Transverse colon (tissue), 4 donors: ENCODE measurements at regions not wholly inside any gene's neighbourhood (a gene's known extent, or its start where the extent isn't known, plus 50 kb on each side); places are given as distances from the start of the nearest gene placed in this dataset.

Experiments
- EP300 ChIP-seq: sonication (generic); formaldehyde crosslinking; IDR thresholded peaks from one replicate; pipeline ENCODE4 v1.6.1; 2017; ENCODE audit warnings: antibody characterized with exemption, low read depth
- POLR2A ChIP-seq: fragments of 450-650 bp; IDR thresholded peaks from one replicate; pipeline ENCODE4 v1.6.1; 2016; ENCODE audit warnings: antibody characterized with exemption, mild to moderate bottlenecking, moderate library complexity
- POLR2AphosphoS5 ChIP-seq, 3 donors: sonication (generic); formaldehyde crosslinking; IDR thresholded peaks; one replicate each; pipeline ENCODE4 v1.6.1; 2016; ENCODE audit warnings: antibody characterized with exemption in 3 of 3
- TF ChIP-seq, protein P1 (sequence below), 5 experiments: fragments of 200-600 bp in 3 of 5; fragments of 450-650 bp in 2 of 5; sonication (generic) in 3 of 5; IDR thresholded peaks; 1 replicate in 2 of 5; 2 replicates in 3 of 5; pipeline ENCODE4 v1.5.1; 2016 to 2017; ENCODE audit warnings: antibody characterized with exemption in 5 of 5, inconsistent platforms in 3 of 5, mild to moderate bottlenecking in 2 of 5, moderate library complexity in 1 of 5

- TF ChIP-seq, protein P1, sequence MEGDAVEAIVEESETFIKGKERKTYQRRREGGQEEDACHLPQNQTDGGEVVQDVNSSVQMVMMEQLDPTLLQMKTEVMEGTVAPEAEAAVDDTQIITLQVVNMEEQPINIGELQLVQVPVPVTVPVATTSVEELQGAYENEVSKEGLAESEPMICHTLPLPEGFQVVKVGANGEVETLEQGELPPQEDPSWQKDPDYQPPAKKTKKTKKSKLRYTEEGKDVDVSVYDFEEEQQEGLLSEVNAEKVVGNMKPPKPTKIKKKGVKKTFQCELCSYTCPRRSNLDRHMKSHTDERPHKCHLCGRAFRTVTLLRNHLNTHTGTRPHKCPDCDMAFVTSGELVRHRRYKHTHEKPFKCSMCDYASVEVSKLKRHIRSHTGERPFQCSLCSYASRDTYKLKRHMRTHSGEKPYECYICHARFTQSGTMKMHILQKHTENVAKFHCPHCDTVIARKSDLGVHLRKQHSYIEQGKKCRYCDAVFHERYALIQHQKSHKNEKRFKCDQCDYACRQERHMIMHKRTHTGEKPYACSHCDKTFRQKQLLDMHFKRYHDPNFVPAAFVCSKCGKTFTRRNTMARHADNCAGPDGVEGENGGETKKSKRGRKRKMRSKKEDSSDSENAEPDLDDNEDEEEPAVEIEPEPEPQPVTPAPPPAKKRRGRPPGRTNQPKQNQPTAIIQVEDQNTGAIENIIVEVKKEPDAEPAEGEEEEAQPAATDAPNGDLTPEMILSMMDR (IDR thresholded peaks at IDR 0.05), result no peak
- TF ChIP-seq POLR2AphosphoS5 (IDR thresholded peaks at IDR 0.05) (no peak), POLR2A (no peak), EP300 (no peak)
Observed at GRCh38 chr17:79415365-79415764, 195.5 kb downstream of the RBFOX3 start.
